GM18519 (cell line): ENCODE measurements at regions not wholly inside any gene's neighbourhood (a gene's known extent, or its start where the extent isn't known, plus 50 kb on each side); places are given as distances from the start of the nearest gene placed in this dataset.

Experiments used
- ATAC-seq: cut with Tn5 transposase; IDR thresholded peaks from one replicate; pipeline ENCODE4 v1.9.1; 2021; ENCODE audit warnings: mild to moderate bottlenecking, moderate library complexity; ENCODE audit not compliant: unreplicated experiment, low FRiP score

DNA sequence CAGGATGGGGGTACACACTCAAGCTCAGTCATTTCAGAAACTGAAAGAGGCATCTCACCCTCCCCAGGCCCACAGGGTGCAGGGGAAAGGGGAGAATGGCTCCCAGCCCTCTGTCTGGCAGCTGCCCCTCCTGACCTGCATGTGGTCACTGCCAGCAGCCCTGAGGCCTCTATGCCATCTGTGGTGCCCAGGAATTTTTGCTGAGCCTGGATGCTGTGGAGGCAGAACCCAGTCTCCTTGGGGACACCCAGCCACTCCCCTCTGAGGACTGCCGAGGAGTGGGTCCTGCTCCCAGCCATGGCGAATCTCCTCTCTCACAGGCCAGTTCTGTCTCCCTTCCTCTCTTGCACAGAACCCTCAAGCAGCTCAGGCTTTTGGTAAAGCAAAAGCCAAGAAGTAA is 104.0 kb upstream of the ALDH1B1 start:
- no peak for ATAC-seq

DNA sequence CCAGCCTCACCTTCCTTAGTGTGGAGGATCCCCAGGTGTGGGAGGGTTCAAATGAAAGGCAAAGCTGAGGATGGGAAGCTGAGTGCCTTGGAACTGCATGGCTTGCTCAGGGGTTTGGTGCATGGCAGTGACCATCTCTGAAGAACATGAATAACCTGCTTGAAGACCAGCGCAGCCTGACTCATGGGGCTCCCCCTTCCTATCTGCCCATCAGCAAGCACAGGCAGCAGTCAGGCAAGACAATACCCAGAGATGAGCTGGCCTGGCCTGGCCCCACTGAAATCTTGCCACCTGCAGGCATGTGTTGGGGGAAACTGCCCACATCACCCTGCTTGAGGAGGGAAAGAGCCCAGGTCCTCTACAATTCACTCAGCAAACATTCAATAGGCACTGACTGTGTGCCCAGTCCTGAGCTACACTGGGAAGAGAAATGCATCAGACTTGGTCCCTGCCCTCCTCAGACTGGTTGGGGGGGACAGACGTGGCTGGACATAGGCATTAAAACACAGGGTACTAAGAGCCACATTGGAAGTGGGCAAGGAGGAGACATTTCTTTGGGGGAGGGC is 105.0 kb upstream of the ALDH1B1 start:
- no peak for ATAC-seq

DNA sequence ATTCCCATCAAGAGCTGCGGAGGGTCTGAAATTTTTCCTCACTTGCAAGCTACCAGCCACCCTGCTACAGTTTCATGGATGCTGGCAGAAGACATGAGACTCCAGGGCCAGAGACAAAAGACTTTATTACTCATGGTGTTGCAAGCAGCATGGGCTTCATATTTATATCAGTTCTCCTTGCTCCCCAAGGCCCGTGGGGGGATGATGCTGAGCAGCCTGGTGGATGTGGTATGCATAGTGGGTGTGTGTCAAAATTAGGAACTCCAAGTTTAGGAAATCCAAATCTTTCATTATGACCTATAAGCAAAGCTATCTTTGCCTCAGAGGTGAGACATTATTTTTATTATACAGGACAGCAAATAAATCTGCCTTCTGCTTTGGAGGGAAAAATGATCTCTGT is 105.7 kb upstream of the ALDH1B1 start:
- ATAC-seq = no peak

DNA sequence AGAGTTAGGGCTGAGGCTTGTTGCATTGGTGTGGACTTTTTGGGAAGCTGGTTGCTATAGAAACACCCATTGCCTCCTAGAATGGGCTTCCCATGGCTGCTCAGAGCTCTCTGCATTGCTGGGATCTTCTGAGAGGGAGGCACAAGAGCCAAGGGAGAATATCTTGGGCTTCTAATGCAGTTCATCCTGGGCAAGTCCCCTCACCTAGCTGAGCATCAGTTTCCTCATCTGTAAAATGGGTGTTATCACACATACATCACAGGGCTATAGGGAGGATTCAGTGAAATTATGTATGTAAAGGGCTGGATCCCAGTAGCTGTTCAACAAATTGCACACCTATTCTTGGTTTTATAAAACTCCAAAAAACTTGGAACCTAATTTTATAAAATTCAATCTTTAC is 106.1 kb upstream of the ALDH1B1 start:
- ATAC-seq = no peak

DNA sequence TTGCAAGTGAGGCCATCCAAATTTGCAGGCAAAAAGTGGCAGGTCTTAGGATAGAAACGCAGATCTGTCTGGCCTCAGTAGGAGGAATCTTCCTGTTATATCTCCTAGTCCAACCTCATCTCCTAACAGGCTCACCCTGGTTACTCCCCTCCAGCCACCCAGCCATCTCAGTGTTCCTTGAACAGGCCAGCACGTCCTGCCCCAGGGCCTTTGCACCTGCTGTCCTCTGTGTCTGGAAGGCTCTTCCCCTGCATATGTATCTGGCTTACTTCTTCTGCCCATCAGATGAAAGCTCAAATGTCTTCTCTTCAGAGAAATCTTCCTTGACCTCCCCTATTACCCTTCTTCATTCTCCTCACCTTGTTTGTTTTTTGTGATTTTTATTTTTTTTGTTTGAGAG is 107.3 kb upstream of the ALDH1B1 start:
- no peak for ATAC-seq

DNA sequence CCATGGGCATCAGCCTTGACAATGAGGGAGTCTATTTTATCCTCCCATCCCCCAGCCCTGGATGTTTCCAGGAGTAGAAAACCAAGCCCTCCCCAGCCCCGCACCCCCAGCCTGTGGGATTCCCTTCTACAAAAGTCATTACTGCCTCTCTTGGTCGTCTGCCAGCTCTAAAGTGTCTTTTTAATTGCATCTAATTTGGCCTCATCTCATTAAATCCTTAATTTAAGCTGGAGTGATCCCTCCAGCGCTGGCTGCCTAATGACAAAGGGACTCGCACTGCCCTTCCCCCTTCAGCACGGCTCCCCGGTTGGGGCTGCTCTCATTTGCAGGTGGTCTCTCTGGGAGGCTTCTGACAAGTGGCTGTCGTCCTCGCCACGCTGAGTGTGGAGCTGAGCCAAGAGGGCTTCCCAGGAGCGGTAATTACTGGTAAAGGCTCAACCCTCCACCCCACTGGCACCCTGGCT is 107.9 kb upstream of the ALDH1B1 start:
- no peak for ATAC-seq

DNA sequence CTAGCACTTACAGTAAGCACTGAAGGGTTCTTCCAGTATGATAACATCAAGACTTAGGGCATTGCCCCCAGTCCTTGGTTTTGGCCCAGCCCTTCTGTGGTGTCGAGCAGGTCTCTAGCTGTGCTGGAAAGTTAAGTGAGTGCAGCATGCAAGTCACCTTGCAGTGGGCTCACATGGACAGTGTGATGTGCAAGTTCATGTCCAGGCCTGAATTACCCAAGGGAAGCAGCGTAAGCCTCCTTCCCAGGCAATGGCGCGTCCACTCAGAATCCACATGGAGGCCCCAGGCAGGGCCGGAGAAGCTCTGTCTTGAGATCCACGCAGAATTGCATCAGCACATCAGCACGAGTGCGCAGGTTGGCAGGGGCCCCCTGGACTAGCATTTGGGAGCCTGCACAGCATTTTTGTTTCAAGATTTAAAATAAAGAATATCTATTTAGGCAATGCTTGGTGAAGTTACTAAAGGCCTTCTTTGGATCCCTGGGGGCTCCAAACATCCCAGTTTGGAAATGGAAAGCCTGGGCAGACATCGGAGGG is 108.4 kb upstream of the ALDH1B1 start:
- ATAC-seq = no peak

DNA sequence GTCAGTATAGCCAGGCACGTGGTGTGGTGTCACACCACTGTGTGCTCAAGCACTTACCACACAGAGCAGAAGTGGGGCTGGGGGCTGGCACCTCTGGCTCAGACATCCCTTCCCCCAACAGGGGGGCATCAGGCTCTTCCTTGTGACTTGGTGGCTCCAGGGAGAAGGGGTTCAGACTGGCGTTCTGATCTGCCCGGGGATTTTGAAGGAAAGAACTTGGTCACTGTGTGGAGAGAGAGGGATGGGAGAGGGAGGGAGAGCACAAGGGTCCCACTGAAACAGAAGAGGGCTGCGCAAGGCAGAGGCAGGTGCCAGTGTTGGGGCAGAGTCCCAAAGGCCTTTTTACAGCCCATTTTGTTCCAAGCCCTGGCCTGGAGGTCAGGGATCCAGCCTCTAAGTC is 109.7 kb upstream of the ALDH1B1 start:
- no peak for ATAC-seq

DNA sequence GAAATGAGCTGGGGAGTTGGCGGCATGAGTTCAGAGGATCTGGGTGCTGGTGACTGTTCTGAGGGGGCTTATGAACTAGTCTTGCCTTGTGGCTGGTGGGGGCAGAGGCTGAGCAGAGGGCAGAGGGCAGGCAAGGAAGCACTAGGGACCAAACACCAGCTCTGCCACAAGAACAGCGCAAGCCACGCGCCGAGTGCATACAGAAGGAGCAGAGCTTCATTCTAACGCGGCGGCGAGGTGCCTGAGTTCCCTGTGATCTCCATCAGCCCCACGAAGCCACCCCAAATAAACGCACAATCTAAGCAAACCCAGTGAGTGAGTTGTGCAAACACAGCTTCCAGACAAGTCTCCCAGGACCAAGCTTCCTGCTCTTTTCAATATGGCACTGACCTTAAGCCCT is 110.6 kb upstream of the ALDH1B1 start:
- ATAC-seq = no peak

DNA sequence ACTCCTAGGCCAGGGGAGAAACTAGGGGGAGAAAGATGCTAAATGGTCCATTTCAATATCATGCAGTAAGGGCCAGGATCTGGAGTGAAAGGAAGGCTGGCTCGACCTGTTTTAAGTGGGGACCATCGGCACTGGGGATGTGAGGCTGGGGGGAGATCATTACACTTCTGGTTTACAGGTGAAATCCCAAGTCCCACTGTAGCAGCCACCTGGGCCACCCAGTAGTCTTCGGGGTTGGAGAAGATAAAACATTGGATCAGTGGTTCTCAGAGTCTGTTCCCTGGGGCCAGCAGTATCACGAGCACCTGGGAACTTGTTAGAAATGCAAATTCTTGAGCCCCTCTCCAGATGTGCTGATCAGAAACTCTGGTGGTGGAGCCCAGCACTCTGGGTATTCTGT is 111.3 kb upstream of the ALDH1B1 start:
- no peak for ATAC-seq

DNA sequence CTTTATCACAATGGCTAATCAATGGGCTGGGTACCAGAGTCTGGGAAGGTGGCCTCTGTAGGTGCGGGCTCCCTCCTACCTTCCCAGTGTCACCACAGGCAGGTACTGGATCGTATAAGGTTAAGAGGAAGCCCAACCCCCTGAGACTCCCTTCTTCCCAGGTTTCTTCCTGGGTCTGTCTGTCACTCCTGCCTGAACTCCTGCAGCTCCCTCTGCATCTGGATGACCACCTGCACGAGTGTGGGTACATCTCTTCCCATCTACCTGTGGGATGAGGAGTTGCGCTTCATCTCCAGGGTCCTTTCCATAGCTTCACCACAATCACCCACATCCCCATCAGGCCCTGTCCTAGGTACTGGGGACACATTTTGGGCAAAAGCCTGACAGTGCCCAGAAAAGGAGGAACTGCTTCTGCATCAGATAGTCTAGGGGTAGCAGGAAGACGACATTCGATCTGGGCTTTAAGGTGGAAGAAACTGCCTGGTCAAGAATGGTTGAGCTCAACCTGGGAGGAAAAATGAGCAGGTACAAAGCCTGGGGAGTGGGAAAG is 112.2 kb upstream of the ALDH1B1 start:
- ATAC-seq = no peak

DNA sequence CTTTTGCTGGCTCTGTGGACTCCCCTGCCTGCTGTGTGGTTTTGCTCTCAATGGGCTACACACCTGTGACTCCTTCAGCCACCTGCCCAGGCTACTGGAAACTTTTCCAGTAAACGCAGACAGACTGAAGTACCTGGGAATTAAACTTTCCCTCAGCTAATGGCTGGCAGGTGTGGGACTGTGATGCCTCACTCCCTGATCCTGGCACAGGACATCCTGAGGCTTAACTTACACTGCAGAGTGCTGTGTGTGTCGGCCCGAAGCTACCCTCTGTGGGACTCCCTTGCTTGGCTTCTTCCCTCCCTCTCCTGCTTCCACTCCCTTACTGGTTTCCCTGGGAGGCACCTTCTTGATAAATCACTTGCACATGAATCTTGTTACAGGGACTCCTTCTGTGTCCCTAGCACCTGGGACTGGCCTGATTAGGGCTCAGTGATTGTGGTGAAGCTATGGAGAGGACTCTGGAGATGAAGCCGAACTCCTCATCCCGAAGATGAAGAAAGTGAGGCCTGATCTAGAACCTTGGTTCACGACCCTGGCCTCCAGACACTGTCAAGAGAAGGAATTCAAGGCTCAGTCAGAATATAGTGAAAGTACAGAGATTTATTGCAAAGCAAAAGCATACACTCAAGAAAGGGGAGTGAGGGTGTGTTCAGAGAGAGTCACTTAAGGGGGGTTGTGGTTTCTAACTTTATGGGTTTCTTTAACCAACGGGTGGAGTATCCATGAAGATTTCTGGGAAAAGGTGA is 113.4 kb upstream of the ALDH1B1 start:
- no peak for ATAC-seq

DNA sequence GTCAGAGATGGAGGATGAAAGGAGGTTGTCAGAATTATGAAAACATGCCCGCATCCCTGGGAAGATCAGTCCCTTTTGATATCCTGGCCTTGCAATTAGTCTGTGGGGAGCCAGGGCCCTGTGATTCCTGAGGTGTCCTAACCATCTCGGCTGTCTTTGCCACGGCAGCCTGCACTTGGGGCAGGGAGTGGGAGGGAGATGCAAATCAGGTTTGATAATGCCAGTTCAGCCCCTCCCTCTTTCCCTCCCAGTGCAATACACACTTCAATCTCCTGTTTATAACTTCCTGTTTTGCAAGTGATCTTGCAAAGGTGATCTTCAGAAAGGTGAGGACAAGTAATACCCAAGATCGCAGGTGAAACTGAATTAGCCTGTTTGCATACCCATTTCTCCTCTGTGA is 114.0 kb upstream of the ALDH1B1 start:
- no peak for ATAC-seq

DNA sequence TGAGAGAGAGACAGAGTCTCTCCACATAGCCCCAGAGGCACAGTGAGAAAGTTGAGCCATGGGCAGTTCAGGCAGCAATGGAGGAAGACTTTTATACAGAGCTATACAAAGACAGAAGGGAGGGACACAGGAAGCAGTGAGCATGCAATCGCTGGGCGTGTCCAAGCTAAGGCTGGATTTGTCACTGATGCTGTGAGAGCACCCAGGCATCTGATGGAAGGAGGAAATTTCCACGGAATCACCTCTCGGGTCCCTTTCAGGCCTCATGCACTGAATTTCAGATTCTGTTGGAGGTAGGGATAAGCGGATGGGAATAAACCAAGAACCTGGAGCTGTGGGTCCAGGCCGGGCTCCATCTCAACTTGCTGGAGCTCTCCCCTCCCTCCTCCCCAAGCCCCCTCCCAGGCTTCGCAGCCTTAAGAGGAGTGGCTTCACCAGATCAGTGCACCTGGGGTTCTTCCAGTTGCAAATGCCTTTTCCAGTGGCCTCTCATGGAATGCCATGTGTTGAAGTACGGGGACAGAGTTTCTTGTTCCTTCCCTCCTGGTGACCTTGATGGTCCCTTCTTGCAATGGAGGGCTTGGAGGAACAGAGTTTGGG is 114.8 kb upstream of the ALDH1B1 start:
- ATAC-seq = no peak

DNA sequence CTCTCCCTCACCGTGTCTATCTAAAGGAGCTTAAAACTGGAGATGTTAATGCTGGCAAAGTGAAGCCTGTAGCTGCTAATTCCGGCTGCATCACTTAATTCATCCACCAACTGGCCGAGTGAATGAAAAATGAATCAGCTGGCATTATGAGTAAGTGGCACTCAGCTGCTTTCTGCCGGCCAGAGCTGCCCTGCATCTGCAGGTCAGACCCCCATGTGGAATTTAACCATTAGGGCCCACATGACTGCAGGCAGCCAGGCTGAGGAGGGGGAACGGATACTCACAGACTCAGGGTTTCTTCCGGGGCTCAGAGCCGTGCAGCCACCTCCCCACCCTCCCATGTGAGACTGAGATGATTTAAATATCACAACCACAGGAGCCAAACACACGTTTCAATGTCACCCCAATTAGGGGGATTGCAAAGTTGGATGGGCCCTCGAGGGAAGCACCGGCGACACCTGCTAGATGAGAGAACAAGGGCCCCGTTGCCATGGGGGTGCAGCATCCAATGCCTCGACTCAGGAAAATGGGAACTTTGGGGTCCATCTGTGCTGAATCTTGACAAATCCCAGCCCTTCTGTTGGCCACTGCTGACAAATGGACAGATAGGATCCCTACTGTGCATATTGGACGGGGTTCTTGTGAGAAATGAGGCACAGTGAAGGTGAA is 115.6 kb upstream of the ALDH1B1 start:
- ATAC-seq = no peak

DNA sequence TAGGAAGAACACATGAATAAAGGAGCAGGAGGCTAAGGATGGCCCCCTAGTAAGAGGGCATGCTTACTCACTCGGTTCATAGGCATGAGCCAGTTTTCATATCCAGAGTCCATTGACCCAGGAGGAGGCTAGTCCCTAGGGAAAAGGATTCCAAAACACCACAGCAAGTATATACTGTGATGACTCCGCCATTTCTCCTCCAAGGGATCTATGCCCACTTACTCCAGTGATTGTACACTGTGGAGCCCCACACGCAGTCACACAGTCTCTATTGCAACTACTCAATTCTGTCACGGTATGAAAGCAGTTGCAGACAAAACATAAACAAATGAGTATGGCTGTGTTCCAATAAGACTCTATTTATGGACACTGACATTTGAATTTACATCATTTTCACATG is 117.7 kb upstream of the ALDH1B1 start:
- no peak for ATAC-seq

DNA sequence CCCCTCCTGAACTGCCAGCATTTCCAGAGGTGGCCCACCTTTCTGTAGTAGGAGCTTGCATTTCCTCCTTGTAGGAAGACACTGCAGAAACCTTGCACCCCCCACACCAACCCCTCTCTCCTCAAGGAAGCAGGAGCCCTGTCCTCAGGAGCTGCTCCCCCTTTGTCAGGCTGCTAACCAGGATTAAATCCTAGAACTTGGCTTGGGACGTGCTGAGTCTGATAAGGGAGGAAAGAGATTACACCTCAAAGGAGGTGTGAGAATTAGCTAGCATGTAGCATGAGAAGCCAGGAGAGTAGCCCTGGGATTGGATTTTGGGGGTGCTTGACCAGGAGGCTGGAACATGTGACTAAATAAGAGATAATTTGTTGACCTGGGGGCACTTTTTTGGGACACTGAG is 119.8 kb upstream of the ALDH1B1 start:
- ATAC-seq = no peak

DNA sequence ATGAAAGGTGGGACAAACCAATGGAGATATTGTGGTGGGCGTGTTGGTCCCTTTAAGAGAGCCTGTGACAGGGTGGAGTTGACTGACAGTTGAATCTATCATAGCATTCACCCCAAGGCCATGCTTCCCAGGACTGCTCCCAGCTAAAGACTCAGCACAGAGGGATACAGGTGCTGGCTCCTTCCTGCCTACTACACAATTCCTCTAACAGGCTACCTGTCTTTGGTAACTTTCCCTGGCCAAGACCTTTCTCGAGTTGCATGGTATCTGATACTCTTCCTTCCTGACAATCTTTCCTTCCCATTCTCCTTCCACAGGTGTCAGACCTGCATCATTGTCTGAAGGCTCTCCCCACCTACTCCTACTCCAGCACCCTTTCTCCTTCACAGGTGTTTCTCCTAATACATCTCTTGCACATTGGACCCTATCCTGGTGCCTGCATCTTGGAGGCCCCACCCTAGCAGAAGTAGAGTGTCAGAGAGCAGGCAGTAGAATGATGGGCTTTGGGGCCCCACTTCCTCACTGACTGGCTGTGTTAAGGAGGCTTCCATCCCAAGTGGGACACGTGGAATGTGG is 120.7 kb upstream of the ALDH1B1 start:
- ATAC-seq = no peak

DNA sequence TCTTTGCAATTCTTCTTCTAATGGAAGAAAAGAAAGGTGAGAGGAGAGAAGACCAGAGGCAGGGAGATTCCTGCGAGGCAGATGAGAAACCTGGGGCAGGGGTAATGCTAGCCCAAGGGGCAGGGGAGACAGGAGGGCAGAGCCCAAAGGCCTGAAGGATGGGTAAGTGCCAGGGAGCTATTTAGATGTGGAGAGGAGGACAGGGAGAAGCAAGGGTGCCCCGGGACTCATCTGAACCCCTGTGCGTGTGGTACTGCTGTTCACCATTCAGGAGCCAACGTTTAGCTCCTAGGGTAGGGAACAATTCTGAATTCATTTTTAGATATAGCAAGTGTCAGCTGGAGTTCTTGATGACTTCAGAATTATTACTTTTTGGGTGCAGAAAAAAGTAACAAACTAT is 122.7 kb upstream of the ALDH1B1 start:
- no peak for ATAC-seq

DNA sequence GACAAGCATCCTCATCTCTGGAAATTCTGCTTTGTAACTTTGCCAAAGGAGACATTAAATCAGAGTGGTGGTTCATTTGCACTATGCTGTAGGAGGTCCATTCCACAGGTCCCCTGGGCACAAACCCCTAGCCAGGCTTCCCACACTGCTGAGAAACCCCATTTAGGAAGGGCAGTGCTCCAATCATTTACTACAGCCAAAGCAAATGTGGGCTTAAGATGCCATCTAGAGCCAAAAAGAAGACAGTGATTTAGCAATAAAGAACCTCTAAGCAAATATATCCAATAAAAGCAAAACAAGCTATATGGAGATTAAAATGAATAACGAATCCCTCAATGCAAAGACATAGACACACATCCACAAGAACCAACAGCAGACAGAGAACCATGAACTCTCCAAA is 129.0 kb upstream of the ALDH1B1 start:
- ATAC-seq = no peak
